KMS-11 (cell line): ENCODE measurements at regions not wholly inside any gene's neighbourhood (a gene's known extent, or its start where the extent isn't known, plus 50 kb on each side); places are given as distances from the start of the nearest gene placed in this dataset.

ENCODE experiments used
- H2AFZ ChIP-seq: fragments of 200-600 bp; sonication (generic); 2 replicates; pipeline ENCODE4 v1.6.1; 2016; ENCODE audit warnings: antibody characterized with exemption, mixed run types, low read depth
- H3K27ac ChIP-seq: fragments of 200-600 bp; sonication (generic); 2 replicates; pipeline ENCODE4 v1.6.1; 2016; ENCODE audit warnings: mild to moderate bottlenecking, mixed run types
- H3K27me3 ChIP-seq: fragments of 200-600 bp; sonication (generic); 2 replicates; pipeline ENCODE4 v1.6.1; 2017; ENCODE audit warnings: mild to moderate bottlenecking, low read depth, mixed run types, moderate library complexity; ENCODE audit not compliant: insufficient read depth
- H3K36me3 ChIP-seq: fragments of 200-600 bp; sonication (generic); 2 replicates; pipeline ENCODE4 v1.6.1; 2017; ENCODE audit warnings: mild to moderate bottlenecking, mixed run types; ENCODE audit not compliant: insufficient read depth
- H3K4me1 ChIP-seq: fragments of 200-600 bp; sonication (generic); 2 replicates; pipeline ENCODE4 v1.6.1; 2016; ENCODE audit warnings: mild to moderate bottlenecking, low read depth, mixed run types; ENCODE audit not compliant: poor library complexity, severe bottlenecking
- H3K4me2 ChIP-seq: fragments of 200-600 bp; sonication (generic); 2 replicates; pipeline ENCODE4 v1.7.0; 2016; ENCODE audit warnings: mild to moderate bottlenecking, mixed run types
- H3K4me3 ChIP-seq: fragments of 200-600 bp; sonication (generic); IDR thresholded peaks from 2 replicates; pipeline ENCODE4 v1.6.1; 2017; ENCODE audit warnings: low read depth, low read length, mixed read lengths; ENCODE audit not compliant: insufficient read depth
- H3K79me2 ChIP-seq: fragments of 200-600 bp; sonication (generic); 2 replicates; pipeline ENCODE4 v1.6.1; 2016; ENCODE audit warnings: low read depth, mixed run types; ENCODE audit not compliant: insufficient read depth
- H3K9ac ChIP-seq: fragments of 200-600 bp; sonication (generic); 2 replicates; pipeline ENCODE4 v1.6.1; 2016; ENCODE audit warnings: mild to moderate bottlenecking, mixed run types
- H4K20me1 ChIP-seq: fragments of 200-600 bp; sonication (generic); 2 replicates; pipeline ENCODE4 v1.6.1; 2016; ENCODE audit warnings: mild to moderate bottlenecking, mixed run types; ENCODE audit not compliant: insufficient read depth
- TF ChIP-seq, protein P1 (sequence below): fragments of 200-600 bp; sonication (generic); conservative IDR thresholded peaks from 2 replicates; pipeline ENCODE4 v1.6.1; 2017; ENCODE audit warnings: low read depth, mild to moderate bottlenecking, antibody characterized with exemption, low read length, moderate library complexity, mixed read lengths

DNA sequence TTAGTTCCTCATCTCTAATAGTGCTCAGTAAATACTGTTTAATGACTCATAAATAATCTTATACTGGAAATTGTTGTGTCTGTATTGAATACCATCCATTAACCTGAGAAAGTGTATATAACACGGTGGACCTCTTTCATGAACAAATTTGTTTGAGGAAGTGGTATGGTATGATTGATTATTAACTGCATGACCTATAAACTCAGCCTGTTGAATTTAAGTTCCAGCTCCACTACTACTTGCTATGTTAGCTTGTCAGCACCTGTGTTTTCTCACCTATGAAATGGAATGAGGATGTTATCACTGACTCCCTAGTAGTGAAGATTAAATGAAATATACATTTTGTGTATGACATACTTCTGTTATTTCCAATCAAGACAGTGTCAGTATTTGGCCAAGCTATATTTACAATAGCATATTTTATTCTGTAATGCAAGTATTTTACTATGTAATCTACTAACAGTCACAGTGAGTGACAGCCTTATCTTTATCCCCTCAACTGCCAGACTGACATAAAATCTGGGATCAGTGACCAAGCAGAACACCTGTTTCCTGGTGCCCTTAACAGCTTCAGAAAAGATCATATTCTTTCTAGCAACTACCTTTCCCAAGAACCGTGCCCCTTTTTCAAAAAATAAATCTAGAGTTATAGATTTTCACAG, 77.3 kb upstream of the ITGA1 start:
- Histone ChIP-seq H3K27me3 (no peaks in the 10 kb centered on the region), H3K4me3 (no peak overlapping the region), H3K4me2 (no peak overlapping the region), H3K36me3 (no peaks in the 10 kb centered on the region), H3K79me2 (no peaks in the 10 kb centered on the region), H4K20me1 (no peaks in the 10 kb centered on the region), H2AFZ (no peak overlapping the region), H3K9ac (no peak overlapping the region), H3K4me1 (no peaks in the 10 kb centered on the region), H3K27ac (no peak overlapping the region)
- TF ChIP-seq, protein P1, sequence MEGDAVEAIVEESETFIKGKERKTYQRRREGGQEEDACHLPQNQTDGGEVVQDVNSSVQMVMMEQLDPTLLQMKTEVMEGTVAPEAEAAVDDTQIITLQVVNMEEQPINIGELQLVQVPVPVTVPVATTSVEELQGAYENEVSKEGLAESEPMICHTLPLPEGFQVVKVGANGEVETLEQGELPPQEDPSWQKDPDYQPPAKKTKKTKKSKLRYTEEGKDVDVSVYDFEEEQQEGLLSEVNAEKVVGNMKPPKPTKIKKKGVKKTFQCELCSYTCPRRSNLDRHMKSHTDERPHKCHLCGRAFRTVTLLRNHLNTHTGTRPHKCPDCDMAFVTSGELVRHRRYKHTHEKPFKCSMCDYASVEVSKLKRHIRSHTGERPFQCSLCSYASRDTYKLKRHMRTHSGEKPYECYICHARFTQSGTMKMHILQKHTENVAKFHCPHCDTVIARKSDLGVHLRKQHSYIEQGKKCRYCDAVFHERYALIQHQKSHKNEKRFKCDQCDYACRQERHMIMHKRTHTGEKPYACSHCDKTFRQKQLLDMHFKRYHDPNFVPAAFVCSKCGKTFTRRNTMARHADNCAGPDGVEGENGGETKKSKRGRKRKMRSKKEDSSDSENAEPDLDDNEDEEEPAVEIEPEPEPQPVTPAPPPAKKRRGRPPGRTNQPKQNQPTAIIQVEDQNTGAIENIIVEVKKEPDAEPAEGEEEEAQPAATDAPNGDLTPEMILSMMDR = no peak

DNA sequence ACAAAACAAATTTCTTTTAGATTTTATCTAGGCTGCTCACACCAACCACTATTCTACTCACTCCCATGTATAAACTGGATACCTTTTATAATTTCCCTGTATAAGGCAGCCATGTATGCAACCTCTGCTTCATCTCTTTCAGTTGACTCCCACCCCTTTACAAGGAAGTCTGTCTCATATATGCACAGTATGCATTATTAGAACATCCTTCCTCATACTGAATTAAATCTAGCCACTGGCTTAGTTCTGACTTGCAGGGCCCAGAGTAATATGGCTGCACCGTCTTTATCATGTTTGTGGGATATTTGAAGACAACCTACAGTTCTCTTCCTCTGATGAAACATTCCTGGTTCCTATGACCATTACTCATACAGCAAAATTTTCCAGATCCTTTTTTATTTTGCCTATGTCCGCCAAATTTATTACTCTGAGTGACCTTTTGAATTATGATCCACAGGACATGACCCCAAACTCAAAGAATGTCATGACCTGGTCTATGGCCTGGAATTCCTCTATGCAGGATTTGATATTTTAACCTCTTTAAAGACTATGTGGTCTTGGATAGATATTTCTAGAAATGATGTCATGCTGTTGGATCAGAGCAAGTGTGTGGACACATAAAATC, 76.6 kb upstream of the ITGA1 start:
- Histone ChIP-seq H3K9ac (no peak overlapping the region), H3K36me3 (no peaks in the 10 kb centered on the region), H4K20me1 (no peaks in the 10 kb centered on the region), H3K4me2 (no peak overlapping the region), H3K27me3 (no peaks in the 10 kb centered on the region), H3K4me3 (no peak overlapping the region), H2AFZ (no peak overlapping the region), H3K27ac (no peak overlapping the region), H3K4me1 (no peaks in the 10 kb centered on the region), H3K79me2 (no peaks in the 10 kb centered on the region)
- TF ChIP-seq, protein P1 = no peak

DNA sequence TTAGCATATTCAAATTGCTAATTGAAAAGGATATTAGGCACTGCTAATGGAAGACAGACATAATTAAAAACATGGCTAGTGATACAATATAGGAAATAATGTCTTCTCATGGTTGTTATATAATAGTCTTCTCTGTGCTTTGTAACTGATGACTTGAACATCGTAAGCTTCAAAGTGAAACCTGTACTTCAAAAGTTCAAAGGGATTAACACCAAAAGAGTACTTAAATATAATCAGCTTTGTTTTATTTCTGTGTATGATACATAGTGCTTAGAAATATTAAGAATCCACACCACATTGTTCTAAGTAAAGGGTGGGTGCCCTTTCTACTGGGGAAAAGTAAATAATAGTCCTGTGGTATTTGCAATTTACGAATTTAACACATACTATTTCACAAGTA, 75.4 kb upstream of the ITGA1 start:
- TF ChIP-seq, protein P1 = no peak
- Histone ChIP-seq H4K20me1 (no peaks in the 10 kb centered on the region), H2AFZ (no peak overlapping the region), H3K9ac (no peak overlapping the region), H3K4me2 (no peak overlapping the region), H3K36me3 (no peaks in the 10 kb centered on the region), H3K27ac (no peak overlapping the region), H3K4me1 (no peaks in the 10 kb centered on the region), H3K4me3 (no peak overlapping the region), H3K79me2 (no peaks in the 10 kb centered on the region), H3K27me3 (no peaks in the 10 kb centered on the region)

DNA sequence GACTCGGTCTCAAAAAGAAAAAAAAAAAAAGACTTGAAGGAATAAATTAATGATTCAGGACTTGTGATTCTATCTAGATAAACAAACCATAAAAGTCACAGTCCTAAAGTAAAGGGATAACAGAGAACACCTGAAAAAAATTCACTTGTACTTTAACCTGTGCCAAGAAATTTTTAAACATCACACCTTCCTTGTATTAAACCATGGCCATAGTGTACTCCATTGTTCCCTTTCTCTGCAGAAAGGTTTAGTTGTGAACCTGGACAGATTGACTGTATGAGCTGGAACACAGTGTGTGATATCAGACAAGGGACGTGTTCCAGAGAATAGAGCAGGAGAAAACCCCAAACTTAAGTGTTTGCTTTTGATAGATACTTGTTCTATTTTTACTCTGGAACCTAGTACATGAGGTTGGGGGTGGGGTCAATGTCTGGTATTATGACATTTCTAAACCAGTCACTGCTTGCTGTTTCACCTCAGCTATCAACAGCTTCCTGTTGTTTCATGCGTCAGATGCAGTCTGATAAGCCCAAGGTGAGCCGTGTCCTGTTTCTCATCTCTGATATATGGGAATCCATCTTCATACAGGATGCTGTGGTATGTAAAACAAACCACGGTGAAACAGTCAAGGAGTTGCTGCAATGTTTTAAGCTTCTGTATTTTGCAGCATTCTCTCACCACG, 62.5 kb upstream of the ITGA1 start:
- Histone ChIP-seq H2AFZ (no peak overlapping the region), H3K4me3 (no peak overlapping the region), H3K9ac (no peak overlapping the region), H3K36me3 (no peaks in the 10 kb centered on the region), H3K79me2 (no peaks in the 10 kb centered on the region), H4K20me1 (no peaks in the 10 kb centered on the region), H3K4me2 (no peak overlapping the region), H3K4me1 (no peaks in the 10 kb centered on the region), H3K27ac (no peak overlapping the region), H3K27me3 (no peaks in the 10 kb centered on the region)
- TF ChIP-seq, protein P1 = no peak
